GM21381 (cell line): ENCODE measurements at regions not wholly inside any gene's neighbourhood (a gene's known extent, or its start where the extent isn't known, plus 50 kb on each side); places are given as distances from the start of the nearest gene placed in this dataset.
"Not testable (repeated sequence)": the region's sequence is repeated elsewhere in the genome, so short reads cannot be mapped to it uniquely, and the experiment has no call there.

Experiments
- ATAC-seq: cut with Tn5 transposase; IDR thresholded peaks from one replicate; pipeline ENCODE4 v1.9.1; 2021; ENCODE audit warnings: mild to moderate bottlenecking, moderate library complexity; ENCODE audit not compliant: unreplicated experiment

- ATAC-seq, result no peak
Measured at GRCh38 chr6:121593011-121593641, 157.7 kb downstream of the GJA1 start.

GRCh38 chr6:121594053-121594452 is 158.6 kb downstream of the GJA1 start:
- ATAC-seq, result no peak

DNA sequence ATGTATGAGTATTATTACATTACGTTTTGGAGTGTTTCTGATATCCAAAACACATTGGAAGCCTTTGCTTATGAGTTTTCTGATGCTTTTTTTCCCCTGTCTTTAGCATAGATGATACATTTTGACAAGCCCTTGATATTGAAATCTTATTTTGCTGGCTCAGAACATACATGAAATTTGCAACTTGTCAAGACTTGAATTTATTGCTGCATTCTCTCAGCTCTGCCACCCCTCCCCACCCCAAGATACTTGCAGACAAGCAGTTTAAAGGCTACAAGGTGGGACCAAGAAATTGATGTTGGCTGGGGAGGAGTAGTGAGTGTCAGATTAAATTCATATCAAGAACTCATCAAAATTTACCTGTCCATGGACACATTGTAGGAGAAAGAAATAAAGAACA is 160.2 kb downstream of the GJA1 start:
- ATAC-seq, result no peak

DNA sequence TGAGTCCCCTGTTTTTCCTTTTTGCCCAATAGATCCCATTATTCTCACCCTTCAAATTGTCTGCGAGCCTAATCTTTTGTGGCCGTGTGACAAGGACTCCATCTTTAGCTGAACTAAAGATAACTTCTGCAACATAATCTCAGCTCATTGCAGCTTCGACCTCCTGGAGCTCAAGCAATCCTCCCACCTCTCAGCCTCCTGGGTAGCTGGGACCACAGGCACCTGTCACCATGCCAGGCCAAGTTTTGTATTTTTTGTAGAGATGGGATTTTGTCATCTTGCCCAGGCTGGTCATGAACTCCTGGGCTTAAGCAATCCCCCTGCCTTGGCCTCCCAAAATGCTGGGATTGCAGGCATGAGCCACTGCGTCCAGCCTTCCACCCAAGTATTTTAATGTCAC is 161.0 kb downstream of the GJA1 start:
- ATAC-seq, result no peak

- no peak for ATAC-seq
Measured at GRCh38 chr6:121597654-121598053, 162.2 kb downstream of the GJA1 start.

DNA sequence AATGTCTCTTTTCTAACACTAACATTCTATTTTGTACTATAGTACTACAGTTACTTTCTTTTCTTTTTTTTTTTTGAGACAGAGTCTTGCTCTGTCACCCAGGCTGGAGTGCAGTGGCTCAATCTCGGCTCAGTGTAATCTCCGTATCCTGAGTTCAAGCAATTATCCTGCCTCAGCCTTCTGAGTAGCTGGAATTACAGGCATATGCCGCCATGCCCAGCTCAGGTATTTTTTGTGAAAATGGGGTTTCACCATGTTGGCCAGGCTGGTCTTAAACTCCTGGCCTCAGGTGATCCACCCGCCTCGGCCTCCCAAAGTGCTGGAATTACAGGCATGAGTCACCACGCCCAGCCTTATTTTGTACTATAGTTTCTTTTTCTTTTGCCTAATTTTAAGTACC is 163.9 kb downstream of the GJA1 start:
- not testable (repeated sequence) for ATAC-seq

- ATAC-seq, result no peak
Measured at GRCh38 chr6:121600389-121601168, 165.1 kb downstream of the GJA1 start.

DNA sequence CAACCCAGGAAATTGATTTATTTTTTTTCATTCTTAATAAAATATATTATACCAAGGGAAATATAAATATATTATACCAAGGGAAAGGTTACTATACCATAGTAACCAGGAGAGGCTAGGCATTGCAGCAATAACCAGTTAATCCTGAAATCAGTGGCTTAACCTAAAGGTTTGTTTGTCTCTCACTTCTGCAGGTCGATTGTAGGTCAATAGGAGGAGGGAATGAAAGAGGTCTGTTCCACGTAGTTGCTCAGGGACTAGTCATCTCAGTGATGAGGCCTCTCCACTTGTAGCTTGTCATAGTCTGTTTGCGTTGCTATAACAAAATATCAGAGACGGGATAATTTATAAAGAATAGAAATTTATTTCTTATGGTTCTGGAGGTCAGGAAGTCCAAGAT is 168.0 kb downstream of the GJA1 start:
- ATAC-seq, result no peak

DNA sequence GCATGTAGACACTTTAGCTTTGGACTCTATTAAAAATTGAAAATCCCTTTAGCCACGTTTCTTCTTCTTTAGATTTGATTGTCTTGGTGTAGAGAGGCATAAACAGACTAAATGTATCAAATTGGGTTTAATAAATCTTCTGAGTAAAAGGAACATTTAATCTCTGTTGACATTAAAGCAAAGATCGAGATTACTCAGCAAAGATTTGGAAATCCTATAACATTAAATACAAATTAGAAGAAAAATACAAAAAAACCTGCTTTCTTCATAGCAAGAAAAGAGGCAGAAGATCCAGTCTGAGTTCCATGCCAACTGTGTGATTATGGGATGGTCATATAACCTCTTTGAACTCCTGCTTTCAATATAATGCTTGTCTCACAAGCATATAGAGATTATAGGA is 172.3 kb downstream of the GJA1 start:
- no peak for ATAC-seq

DNA sequence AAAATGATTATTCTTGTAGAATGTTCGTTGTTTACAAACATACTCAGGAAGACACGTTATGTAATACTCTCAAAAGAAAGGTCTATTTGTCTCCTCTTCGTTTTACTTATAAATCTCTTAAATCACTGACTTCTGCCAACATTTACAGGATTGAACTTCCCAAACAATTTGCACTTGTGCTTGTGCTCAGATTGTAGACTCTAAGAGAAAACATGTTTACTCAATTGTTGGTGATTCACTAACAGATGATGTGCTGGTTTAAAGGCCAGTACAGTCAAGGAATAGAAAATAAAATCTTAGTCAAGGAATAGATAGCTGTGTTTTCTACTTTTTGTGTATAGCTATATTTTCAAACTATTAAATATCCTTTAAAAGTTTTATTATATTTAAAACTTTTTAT is 172.8 kb downstream of the GJA1 start:
- no peak for ATAC-seq

- ATAC-seq, result no peak
Measured at GRCh38 chr6:121609281-121609680, 173.8 kb downstream of the GJA1 start.

DNA sequence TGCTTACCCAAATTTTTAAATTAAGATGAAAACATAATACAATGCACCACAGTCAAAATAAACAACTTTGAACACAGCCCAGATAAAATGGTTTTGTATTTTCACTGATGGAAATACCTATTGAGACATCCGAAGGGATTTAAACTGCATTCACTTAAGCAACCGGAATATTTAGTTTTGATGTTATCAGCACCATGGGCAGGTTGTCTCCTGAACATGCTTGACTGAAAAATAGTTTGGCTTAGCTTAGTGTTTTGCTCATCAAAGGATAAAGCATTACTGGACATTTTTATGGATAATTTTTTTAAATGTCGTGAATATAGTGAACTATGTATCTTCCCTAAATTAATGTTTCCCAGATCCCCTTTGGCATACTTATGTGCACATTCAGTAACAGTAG is 177.5 kb downstream of the GJA1 start:
- ATAC-seq, result no peak

DNA sequence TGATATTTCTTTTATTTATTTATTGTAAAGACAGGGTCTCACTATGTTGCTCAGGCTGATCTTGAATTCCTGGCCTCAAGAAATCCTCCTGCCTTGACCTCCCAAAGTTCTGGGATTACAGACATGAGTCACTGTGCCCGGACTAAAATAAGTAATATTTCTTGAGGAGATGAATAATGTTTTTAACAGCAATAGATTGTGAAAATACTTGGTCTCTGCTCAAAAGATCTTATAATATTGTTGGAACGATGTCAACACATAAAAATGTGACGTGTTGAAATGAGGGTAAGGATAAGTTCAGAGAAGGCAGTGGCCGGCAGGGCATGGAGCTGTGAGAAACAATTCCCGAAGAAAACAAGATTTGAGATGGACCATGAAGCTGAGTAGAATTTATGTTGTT is 178.7 kb downstream of the GJA1 start:
- ATAC-seq, result no peak

GRCh38 chr6:121615493-121615892 is 180.0 kb downstream of the GJA1 start:
- no peak for ATAC-seq

DNA sequence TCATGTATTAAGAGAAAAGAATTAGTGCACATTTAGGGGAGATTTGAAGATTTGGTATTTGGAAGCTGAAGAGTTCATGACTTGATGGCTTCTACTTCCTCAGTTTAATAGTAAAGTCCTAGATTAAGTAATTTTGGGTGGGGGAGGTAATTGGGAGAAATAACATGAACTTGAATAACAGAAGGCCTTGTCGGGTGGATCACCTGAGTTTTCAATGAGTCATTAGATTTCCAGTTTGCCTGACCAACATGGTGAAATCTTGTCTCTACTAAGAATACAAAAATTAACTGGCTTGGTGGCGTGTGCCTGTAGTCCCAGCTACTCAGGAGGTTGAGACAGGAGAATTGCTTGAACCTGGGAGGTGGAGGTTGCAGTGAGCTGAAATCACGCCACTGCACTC is 181.0 kb downstream of the GJA1 start:
- no peak for ATAC-seq

GRCh38 chr6:121617388-121617787 is 181.9 kb downstream of the GJA1 start:
- ATAC-seq, result no peak

GRCh38 chr6:121619013-121619412 is 183.6 kb downstream of the GJA1 start:
- ATAC-seq, result no peak

- no peak for ATAC-seq
Measured at GRCh38 chr6:121619987-121620740, 184.7 kb downstream of the GJA1 start.

- ATAC-seq, result no peak
Measured at GRCh38 chr6:121627761-121628160, 192.3 kb downstream of the GJA1 start.

DNA sequence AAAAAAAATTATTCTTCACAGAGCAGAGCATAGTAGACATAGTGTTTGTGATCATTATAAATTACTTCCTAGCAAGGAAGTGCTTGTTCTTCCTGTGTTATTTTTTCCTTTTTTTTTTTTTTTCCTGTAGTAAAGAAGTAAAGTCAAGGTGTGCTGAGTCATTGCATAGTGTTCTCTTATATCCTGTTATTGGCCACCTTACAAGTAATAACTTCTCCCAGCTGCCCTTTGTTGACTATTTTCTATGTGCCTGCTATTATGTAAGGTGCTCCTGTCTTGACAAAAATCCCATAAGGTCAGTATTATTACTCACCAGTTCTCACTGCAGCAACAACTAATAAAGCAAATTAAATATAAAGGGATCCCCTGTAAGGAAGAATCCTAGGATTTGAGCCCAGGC is 195.3 kb downstream of the GJA1 start:
- ATAC-seq, result no peak

DNA sequence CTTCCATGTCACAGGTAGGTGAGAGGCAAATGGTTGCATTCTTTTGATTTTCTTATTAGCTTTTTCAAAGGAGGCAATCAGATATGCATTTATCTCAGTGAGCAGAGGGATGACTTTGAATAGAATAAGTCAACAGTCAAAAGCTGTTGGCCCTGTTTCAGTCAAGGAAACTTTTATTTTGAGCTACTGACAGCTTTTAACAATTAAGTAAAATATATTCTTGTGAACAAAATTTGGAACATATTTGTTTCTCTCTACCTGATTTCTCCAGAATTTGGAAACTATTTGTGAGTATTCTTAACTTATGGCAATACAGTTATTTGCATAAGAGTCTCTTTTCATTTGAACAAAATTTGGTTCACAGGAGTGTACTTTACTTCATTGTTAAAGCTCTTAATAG is 196.3 kb downstream of the GJA1 start:
- not testable (repeated sequence) for ATAC-seq

DNA sequence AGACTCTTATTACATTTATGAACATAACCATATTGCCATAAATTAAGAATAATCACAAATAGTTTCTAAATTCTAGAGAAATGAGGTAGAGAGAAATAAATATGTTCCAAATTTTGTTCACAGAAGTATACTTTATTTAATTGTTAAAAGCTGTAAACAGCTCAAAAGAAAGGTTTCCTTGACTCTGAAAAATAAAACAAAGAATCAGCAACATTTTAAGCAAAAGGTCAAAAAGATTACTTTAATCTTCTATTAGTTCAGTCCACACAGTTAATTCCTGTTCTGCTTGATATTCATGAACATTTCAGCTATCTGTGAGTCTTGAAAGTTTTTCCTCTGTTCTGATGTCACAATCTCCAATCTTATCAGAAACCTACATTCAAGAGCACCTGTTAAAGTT is 197.9 kb downstream of the GJA1 start:
- no peak for ATAC-seq
